Adrenal gland (tissue), 9 donors: ENCODE measurements at regions not wholly inside any gene's neighbourhood (a gene's known extent, or its start where the extent isn't known, plus 50 kb on each side); places are given as distances from the start of the nearest gene placed in this dataset.
A peak's percentile ranks its signal among the peaks of the same experiment; 100 is the strongest.

ENCODE experiments used
- DNase-seq, 7 donors: peaks; one replicate each; pipeline ENCODE4 v3.0.0-alpha.2; 2019 to 2020
- H3K27ac ChIP-seq, 5 donors: fragments of 200-600 bp; sonication (generic) in 4 of 5; 1 replicate in 3 of 5; 2 replicates in 2 of 5; pipeline versions ENCODE4 v1.5.1 to v1.8.0; 2016 to 2020; ENCODE audit warnings: mild to moderate bottlenecking in 1 of 5
- H3K27me3 ChIP-seq: fragments of 200-600 bp; 2 replicates; pipeline ENCODE4 v1.8.0; 2021
- H3K36me3 ChIP-seq, 2 donors: fragments of 200-600 bp; replicated peaks in 1 of 2; 1 replicate in 1 of 2; 2 replicates in 1 of 2; pipeline versions ENCODE4 v1.5.1 to v1.8.0; 2018 to 2022
- H3K4me1 ChIP-seq, 2 donors: fragments of 200-600 bp; replicated peaks in 1 of 2; 1 replicate in 1 of 2; 2 replicates in 1 of 2; pipeline versions ENCODE4 v1.5.1 to v1.8.0; 2018 to 2021
- H3K4me3 ChIP-seq, 4 donors: fragments of 200-600 bp; sonication (generic) in 3 of 4; one replicate each; pipeline ENCODE4 v1.5.1; 2016 to 2018
- H3K9me3 ChIP-seq, 3 donors: fragments of 200-600 bp; sonication (generic) in 1 of 3; replicated peaks in 1 of 3; 1 replicate in 2 of 3; 2 replicates in 1 of 3; pipeline versions ENCODE4 v1.5.1 to v1.8.0; 2016 to 2021
- POLR2A ChIP-seq, 2 donors: fragments of 450-650 bp; IDR thresholded peaks; one replicate each; pipeline ENCODE4 v1.6.1; 2017; ENCODE audit warnings: antibody characterized with exemption in 2 of 2, mild to moderate bottlenecking in 2 of 2, moderate library complexity in 1 of 2
- WGBS, 4 donors: extraction: QIAGEN DNeasy Blood & Tissue Kit in 2 of 4; methylation state at CpG; one replicate each; pipeline versions ENCODE4 v1.1.5 to v1.1.7; 2013 to 2017; 5-methylcytosine and 5-hydroxymethylcytosine counted together
- intact Hi-C, 2 donors: fragments of 100-400 bp; cut with DNase I; formaldehyde crosslinking; loops; one replicate each; pipeline versions ENCODE4 v1.14.1 to v1.15.0; 2022 to 2023
- TF ChIP-seq, protein P1 (sequence below), 6 experiments: fragments of 450-650 bp in 4 of 6; fragments of 200-600 bp in 2 of 6; sonication (generic) in 1 of 6; IDR thresholded peaks; 1 replicate in 5 of 6; 2 replicates in 1 of 6; pipeline versions ENCODE4 v1.5.1 to v1.8.0; 2016 to 2021; ENCODE audit warnings: antibody characterized with exemption in 6 of 6, mild to moderate bottlenecking in 2 of 6, moderate library complexity in 1 of 6
- donor health status: healthy with polysubstance abuse.
- donor health status: Bipolar disorder and iron deficiency.
- donor health status: DM: yes; HTN: yes; CAD: no.
- donor health status: DM: no; HTN: no; CAD: no.
- donor health status: DM: no; HTN: no; CAD: no.

DNA sequence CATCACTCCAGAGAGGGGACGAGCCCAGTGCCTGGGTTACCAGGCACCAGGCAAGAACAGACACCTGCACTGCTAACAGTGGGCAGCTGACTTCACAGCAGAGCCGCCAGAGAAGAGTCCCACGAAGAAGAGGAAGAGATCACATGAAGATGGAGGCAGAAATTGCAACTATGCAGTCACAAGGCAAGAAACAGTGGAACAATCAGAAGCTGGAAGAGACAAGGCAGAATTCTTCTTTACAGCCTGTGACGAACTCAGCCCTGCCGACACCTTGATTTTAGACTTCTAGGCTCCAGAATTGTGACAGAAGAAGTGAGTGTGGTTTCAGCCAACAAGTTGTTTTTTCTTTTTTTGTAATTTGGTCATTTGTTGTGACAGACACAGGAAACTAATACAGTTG is 59.2 kb downstream of the IL12A start:
- Histone ChIP-seq H3K27me3 (no peaks in the 10 kb centered on the region), H3K36me3 (no peaks in the 10 kb centered on the region), H3K4me1 (no peaks in the 10 kb centered on the region), H3K27ac (no peak overlapping the region), H3K4me3 (no peak overlapping the region), H3K9me3 (no peaks in the 10 kb centered on the region)
- WGBS, 4 donors, result 62 to 76% (median 69%) methylated on average over 5 of the region's 5 CpGs
- TF ChIP-seq, protein P1, sequence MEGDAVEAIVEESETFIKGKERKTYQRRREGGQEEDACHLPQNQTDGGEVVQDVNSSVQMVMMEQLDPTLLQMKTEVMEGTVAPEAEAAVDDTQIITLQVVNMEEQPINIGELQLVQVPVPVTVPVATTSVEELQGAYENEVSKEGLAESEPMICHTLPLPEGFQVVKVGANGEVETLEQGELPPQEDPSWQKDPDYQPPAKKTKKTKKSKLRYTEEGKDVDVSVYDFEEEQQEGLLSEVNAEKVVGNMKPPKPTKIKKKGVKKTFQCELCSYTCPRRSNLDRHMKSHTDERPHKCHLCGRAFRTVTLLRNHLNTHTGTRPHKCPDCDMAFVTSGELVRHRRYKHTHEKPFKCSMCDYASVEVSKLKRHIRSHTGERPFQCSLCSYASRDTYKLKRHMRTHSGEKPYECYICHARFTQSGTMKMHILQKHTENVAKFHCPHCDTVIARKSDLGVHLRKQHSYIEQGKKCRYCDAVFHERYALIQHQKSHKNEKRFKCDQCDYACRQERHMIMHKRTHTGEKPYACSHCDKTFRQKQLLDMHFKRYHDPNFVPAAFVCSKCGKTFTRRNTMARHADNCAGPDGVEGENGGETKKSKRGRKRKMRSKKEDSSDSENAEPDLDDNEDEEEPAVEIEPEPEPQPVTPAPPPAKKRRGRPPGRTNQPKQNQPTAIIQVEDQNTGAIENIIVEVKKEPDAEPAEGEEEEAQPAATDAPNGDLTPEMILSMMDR (IDR thresholded peaks at IDR 0.05), result no peak
- TF ChIP-seq POLR2A (IDR thresholded peaks at IDR 0.05), result no peak
- intact Hi-C loops, result no loop called here
- no peak for DNase-seq

DNA sequence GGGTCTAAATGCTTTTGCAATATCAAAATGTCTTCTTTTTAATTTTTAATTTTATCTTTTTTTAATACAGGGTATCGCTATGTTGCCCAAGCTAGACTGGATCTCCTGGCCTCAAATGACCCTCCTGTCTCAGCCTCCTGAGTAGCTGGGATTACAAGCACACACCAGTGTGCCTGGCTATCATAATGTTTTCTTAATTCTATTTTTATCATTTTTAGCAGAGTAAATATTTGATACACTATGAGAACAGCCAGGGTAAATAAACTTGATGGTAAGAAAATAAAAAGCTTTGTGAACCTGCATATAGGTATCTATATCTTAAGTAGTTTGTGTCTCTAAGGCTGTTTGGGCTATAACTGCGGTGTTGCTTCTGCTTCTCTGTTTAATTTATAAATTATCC is 60.4 kb downstream of the IL12A start:
- 86 to 95% (median 90%) methylated on average over 2 of the region's 2 CpGs for WGBS, 4 donors
- H3K4me3 ChIP-seq, result no peak overlapping the region
- no peaks in the 10 kb centered on the region for H3K36me3 ChIP-seq
- no peak for DNase-seq
- TF ChIP-seq, protein P1 (IDR thresholded peaks at IDR 0.05), result no peak
- TF ChIP-seq POLR2A (IDR thresholded peaks at IDR 0.05), result no peak
- no peaks in the 10 kb centered on the region for H3K4me1 ChIP-seq
- H3K27ac ChIP-seq, result no peak overlapping the region
- H3K27me3 ChIP-seq, result no peaks in the 10 kb centered on the region
- H3K9me3 ChIP-seq, result no peaks in the 10 kb centered on the region
- intact Hi-C loops, result no loop called here

DNA sequence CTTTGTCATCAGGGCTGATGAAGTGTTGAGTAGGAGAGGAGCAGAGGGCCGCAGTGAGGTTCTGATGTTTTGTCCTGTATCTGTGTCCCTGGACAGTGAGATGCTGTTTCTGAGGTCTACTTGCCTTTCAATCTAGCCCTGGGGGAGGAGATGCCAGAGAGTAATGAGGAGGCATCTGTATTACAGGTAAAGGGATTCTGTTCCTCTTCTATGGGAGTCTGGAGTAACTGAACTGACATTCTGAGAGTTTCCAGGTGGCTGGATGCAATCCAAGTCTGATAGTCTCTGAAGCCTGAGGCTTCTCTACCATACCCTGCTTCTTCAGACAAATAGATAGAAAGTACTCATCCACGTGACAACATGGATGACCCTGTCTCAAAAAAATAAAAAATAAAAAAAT is 60.9 kb downstream of the IL12A start:
- Histone ChIP-seq H3K27me3 (no peaks in the 10 kb centered on the region), H3K9me3 (no peaks in the 10 kb centered on the region), H3K4me3 (no peak overlapping the region), H3K27ac (no peak overlapping the region), H3K36me3 (no peaks in the 10 kb centered on the region), H3K4me1 (no peaks in the 10 kb centered on the region)
- no peak for TF ChIP-seq POLR2A (IDR thresholded peaks at IDR 0.05)
- TF ChIP-seq, protein P1 (IDR thresholded peaks at IDR 0.05), result no peak
- peak in 1 of 7 donors; percentile 54 for DNase-seq
- intact Hi-C loops, result no loop called here
- 68 to 80% (median 70%) methylated on average over 2 of the region's 2 CpGs for WGBS, 4 donors

DNA sequence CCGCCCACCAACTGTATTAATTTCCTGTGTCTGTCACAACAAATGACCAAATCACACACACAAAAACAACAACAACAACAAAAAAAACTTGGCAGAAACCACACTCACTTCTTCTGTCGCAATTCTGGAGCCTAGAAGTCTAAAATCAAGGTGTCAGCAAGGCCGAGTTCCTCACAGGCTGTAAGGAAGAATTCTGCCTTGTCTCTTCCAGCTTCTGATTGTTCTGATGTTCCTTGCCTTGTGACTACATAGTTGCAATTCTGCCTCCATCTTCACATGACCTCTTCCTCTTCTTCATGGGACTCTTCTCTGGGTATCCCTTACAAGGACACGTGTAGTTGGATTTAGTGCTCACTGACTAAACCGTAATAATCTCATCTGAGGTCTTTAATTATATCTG is 61.4 kb downstream of the IL12A start:
- H3K4me3 ChIP-seq, result no peak overlapping the region
- no peaks in the 10 kb centered on the region for H3K36me3 ChIP-seq
- H3K4me1 ChIP-seq, result no peaks in the 10 kb centered on the region
- 68 to 76% (median 70%) methylated on average over 5 of the region's 5 CpGs for WGBS, 4 donors
- H3K27ac ChIP-seq, result no peak overlapping the region
- H3K9me3 ChIP-seq, result no peaks in the 10 kb centered on the region
- no peak for TF ChIP-seq POLR2A (IDR thresholded peaks at IDR 0.05)
- TF ChIP-seq, protein P1 (IDR thresholded peaks at IDR 0.05), result no peak
- peak in 2 of 7 donors; percentile 16 to 19 for DNase-seq
- intact Hi-C loops, result no loop called here
- no peaks in the 10 kb centered on the region for H3K27me3 ChIP-seq
